ENCODE measurements at regions not wholly inside any gene's neighbourhood (a gene's known extent, or its start where the extent isn't known, plus 50 kb on each side); places are given as distances from the start of the nearest gene placed in this dataset.
"Not testable (repeated sequence)": the region's sequence is repeated elsewhere in the genome, so short reads cannot be mapped to it uniquely, and the experiment has no call there.

DNA sequence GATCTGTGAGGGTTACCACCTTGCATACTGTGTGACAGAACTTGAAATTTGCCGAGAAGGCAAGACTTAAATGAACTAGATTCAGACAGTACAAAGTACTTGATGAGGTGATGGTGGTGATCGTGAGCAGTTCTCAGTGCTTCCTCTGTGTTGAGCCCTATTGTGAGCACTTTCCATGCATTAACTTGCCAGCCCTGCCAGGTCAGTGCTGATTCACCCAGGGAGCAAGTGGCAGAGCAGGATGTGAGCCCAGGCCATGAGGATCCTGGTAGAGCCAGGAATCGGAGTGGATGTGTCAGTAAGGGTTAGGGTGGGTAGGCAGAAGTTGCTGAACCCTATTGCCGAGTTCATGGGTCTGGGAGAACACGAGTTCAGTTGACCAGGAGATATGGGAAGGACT is 4545.7 kb upstream of the TPTE start:
- H4K20me1 ChIP-seq (ENCODE audit: insufficient read depth, low read length); H3K27me3 ChIP-seq (ENCODE audit: low read depth, low read length); H3K27ac ChIP-seq (ENCODE audit: low read length); H3K36me3 ChIP-seq (replicated peaks; ENCODE audit: low read depth, low read length); H3K79me2 ChIP-seq (ENCODE audit: low read length); H3K4me1 ChIP-seq (ENCODE audit: low read length); H3K9me3 ChIP-seq (ENCODE audit: insufficient read depth, low read length); H3K4me2 ChIP-seq (ENCODE audit: low read length); H2AFZ ChIP-seq (ENCODE audit: low read depth, low read length); H3K9ac ChIP-seq (ENCODE audit: low read length); H3K4me3 ChIP-seq (ENCODE audit: low read length): not testable (repeated sequence)

DNA sequence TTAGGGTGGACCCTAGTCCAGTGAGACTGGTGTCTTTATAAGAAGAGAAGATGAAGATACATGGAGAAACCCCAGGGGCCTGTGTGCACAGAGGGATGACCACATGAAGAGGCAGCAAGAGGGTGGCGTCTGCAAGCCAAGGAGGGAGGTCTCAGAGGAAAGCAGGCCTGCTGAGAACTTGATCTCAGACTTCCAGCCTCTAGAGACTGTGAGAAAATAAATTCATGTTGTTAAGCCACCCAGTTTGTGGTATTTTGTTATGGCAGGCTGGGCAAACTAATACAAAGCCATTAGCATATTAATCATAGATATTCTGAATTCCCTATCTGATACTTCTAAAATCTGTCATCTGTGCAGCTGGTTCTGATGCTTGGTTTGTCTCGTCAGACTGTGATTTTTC is 4523.8 kb upstream of the TPTE start:
- not testable (repeated sequence) for H3K36me3 ChIP-seq (replicated peaks; ENCODE audit: low read depth, low read length); H3K4me3 ChIP-seq (ENCODE audit: low read length); H3K9ac ChIP-seq (ENCODE audit: low read length); H3K4me1 ChIP-seq (ENCODE audit: low read length); H4K20me1 ChIP-seq (ENCODE audit: insufficient read depth, low read length); H2AFZ ChIP-seq (ENCODE audit: low read depth, low read length); H3K4me2 ChIP-seq (ENCODE audit: low read length); H3K9me3 ChIP-seq (ENCODE audit: insufficient read depth, low read length); H3K27me3 ChIP-seq (ENCODE audit: low read depth, low read length); H3K27ac ChIP-seq (ENCODE audit: low read length); H3K79me2 ChIP-seq (ENCODE audit: low read length)

DNA sequence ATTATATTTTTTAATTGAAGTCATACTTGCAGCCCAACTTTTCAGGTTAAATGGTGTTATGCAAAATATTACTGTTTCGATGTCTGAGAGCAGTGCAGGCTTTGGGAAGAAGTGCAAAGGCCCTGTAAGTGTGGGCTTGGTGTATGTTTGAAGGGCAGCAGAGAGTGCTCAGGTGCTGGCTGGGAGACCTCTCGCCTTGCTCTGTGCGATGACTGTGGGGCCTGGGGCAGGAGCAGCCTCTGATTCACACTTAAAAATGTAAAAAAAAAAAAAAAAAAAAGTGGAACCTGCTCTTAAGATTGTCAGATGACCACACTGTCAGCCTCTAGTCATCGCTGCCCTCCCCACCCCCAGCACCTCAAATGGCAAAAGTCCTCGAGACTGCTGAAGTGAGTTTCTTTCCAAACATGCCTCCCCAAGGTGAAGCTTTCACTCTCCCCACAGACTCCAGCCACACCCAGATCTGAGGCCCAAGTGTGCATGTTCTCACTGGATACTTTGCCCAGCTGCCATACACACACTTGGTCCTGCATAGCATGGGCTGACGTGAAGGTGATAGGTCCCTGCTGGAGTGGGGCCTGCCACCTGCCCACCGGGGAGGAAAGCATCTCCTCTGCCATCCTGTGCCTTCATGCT is 4505.8 kb upstream of the TPTE start:
- not testable (repeated sequence) for H3K79me2 ChIP-seq (ENCODE audit: low read length); H2AFZ ChIP-seq (ENCODE audit: low read depth, low read length); H3K36me3 ChIP-seq (replicated peaks; ENCODE audit: low read depth, low read length); H3K4me1 ChIP-seq (ENCODE audit: low read length); H3K9ac ChIP-seq (ENCODE audit: low read length); H3K27me3 ChIP-seq (ENCODE audit: low read depth, low read length); H3K9me3 ChIP-seq (ENCODE audit: insufficient read depth, low read length); H4K20me1 ChIP-seq (ENCODE audit: insufficient read depth, low read length); H3K27ac ChIP-seq (ENCODE audit: low read length); H3K4me2 ChIP-seq (ENCODE audit: low read length); H3K4me3 ChIP-seq (ENCODE audit: low read length)

DNA sequence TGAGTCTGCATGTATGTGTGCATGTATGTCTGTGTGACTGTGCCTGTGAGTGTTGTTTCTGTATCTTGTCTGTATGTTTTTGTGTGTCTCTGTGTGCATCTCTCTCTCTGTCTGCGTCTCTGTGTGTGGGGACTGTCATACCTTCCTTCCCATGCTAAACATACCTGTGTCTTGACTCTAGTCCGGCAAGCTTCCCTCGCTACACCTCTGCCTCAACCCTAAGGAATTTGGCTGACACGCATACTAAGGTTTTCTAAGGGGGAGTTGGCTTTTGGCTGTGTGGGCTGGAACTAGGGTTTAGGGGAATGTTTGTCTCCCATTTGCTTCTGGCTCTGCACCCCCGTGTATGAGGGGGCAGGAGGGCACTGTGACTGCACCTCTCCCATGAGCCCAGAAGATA is 4500.9 kb upstream of the TPTE start:
- not testable (repeated sequence) for H3K36me3 ChIP-seq (replicated peaks; ENCODE audit: low read depth, low read length)

DNA sequence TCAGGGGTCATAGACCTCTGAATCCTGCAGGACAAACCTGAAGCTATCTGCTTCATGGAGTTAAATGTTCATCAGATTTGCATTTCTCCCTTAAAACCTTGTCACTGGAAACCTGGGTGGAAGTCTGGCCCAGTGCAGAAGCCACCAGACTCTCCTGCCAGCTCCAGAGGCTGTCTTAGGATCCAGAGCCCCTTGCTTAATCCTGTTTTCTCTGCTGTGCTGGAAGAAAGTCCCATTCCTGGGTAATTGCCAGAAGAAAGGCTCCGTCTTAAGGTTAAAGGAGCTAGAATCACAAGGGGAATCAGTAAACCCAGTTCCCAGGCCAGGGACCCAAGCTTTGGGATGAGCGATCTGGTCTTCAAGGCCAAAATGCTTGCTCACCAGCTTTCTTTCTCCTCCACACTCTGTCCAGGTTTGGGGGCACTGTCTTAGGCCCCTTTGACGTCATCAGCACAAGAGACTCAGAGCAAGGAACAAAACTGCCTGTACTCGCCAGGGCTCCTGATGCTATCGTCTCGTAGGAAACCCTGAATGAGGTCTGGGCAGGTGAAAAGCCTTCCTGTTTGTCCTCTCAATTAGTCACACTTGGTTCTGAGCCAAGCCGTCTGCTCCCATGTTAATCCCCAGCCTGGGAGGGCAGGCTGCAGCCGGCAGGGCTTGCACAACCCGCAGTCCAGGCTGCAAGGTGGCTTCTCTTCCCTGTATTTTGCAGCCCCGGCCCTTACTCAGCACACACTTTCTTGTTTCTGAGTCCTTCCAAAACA is 4500.2 kb upstream of the TPTE start:
- not testable (repeated sequence) for H2AFZ ChIP-seq (ENCODE audit: low read depth, low read length); H3K4me1 ChIP-seq (ENCODE audit: low read length); H3K27me3 ChIP-seq (ENCODE audit: low read depth, low read length); H4K20me1 ChIP-seq (ENCODE audit: insufficient read depth, low read length); H3K36me3 ChIP-seq (replicated peaks; ENCODE audit: low read depth, low read length); H3K27ac ChIP-seq (ENCODE audit: low read length); H3K79me2 ChIP-seq (ENCODE audit: low read length); H3K4me2 ChIP-seq (ENCODE audit: low read length); H3K9me3 ChIP-seq (ENCODE audit: insufficient read depth, low read length); H3K4me3 ChIP-seq (ENCODE audit: low read length); H3K9ac ChIP-seq (ENCODE audit: low read length)

More for the DNA sequence above, 4500.9 kb upstream of the TPTE start:
- H3K4me2 ChIP-seq (ENCODE audit: low read length); H3K27ac ChIP-seq (ENCODE audit: low read length); H3K4me1 ChIP-seq (ENCODE audit: low read length); H3K27me3 ChIP-seq (ENCODE audit: low read depth, low read length); H3K9me3 ChIP-seq (ENCODE audit: insufficient read depth, low read length); H3K4me3 ChIP-seq (ENCODE audit: low read length); H3K9ac ChIP-seq (ENCODE audit: low read length); H3K79me2 ChIP-seq (ENCODE audit: low read length); H4K20me1 ChIP-seq (ENCODE audit: insufficient read depth, low read length); H2AFZ ChIP-seq (ENCODE audit: low read depth, low read length): not testable (repeated sequence)

DNA sequence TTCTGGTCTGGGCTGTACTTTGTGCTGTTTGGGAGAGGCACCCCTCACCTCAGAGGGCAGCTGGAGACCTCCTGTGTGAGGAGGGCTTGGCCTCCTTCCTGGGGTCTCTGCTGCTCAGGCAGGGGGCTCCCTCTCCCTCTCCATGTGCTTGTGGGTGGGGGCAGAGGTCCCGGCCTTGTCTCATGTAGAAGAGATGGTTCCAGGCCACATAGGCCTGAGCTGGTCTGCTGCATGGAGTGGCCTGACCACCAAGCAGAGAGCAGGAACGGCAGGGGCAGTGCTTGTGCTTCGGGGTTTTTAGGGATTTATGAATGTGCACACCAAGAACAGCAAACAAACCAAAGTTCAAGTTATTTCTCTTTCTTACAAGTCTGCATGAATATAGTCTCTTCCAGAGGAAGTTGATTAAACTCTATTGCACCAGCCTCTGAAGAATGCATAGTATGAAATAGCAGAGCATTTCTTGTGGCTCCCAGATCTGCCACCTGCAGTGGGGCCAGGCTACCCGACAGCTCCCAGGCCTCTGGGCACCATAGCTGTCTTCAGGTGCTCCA is 4499.6 kb upstream of the TPTE start:
- not testable (repeated sequence) for H4K20me1 ChIP-seq (ENCODE audit: insufficient read depth, low read length)

DNA sequence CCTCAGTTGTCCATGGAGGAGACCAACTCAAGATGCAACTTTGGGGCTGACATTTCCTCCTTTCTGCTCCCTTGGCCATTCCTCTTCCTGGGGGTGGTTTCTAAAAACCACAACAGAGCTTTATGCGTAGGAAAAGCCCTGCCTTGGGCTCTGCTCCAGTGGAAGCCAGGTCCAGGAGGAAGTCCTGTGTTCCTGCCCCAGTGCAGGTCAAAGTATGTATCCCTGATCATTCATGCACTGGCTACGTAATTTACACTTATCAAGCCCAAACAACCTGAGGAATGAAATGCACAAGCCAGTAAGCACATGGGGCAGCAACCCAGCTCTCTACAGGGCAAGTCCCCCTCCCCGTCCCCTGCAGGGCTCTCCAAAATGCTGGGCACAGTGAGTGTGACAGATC is 4498.1 kb upstream of the TPTE start:
- H2AFZ ChIP-seq (ENCODE audit: low read depth, low read length); H3K4me1 ChIP-seq (ENCODE audit: low read length); H3K27ac ChIP-seq (ENCODE audit: low read length); H3K4me3 ChIP-seq (ENCODE audit: low read length); H3K4me2 ChIP-seq (ENCODE audit: low read length); H3K27me3 ChIP-seq (ENCODE audit: low read depth, low read length); H4K20me1 ChIP-seq (ENCODE audit: insufficient read depth, low read length); H3K79me2 ChIP-seq (ENCODE audit: low read length); H3K36me3 ChIP-seq (replicated peaks; ENCODE audit: low read depth, low read length); H3K9ac ChIP-seq (ENCODE audit: low read length); H3K9me3 ChIP-seq (ENCODE audit: insufficient read depth, low read length): not testable (repeated sequence)

More for the DNA sequence above, 4499.6 kb upstream of the TPTE start:
- not testable (repeated sequence) for H3K9me3 ChIP-seq (ENCODE audit: insufficient read depth, low read length); H3K36me3 ChIP-seq (replicated peaks; ENCODE audit: low read depth, low read length); H2AFZ ChIP-seq (ENCODE audit: low read depth, low read length); H3K27ac ChIP-seq (ENCODE audit: low read length); H3K79me2 ChIP-seq (ENCODE audit: low read length); H3K27me3 ChIP-seq (ENCODE audit: low read depth, low read length); H3K4me1 ChIP-seq (ENCODE audit: low read length); H3K4me3 ChIP-seq (ENCODE audit: low read length); H3K4me2 ChIP-seq (ENCODE audit: low read length); H3K9ac ChIP-seq (ENCODE audit: low read length)

DNA sequence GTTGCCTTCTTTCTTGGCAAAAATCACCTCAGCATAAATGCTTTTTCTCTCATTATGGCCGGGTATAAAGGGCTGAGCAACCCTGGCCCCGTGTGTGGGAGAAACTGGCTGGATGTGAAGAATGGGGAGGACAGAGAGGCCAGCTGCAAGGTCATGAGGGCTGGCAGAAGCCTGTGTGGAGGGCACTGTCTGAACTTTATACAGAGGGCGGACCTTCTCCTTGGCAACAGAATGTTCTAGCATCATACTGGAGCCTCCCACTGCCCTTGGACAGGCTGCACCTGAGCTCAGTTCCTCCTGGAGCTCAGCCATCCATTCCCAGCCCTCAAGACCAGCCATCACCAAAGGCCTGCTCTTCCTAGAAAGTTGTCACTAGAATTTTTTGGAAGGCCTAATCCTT is 4496.2 kb upstream of the TPTE start:
- not testable (repeated sequence) for H4K20me1 ChIP-seq (ENCODE audit: insufficient read depth, low read length); H3K4me1 ChIP-seq (ENCODE audit: low read length); H3K36me3 ChIP-seq (replicated peaks; ENCODE audit: low read depth, low read length); H3K4me2 ChIP-seq (ENCODE audit: low read length); H3K9ac ChIP-seq (ENCODE audit: low read length); H3K79me2 ChIP-seq (ENCODE audit: low read length); H3K9me3 ChIP-seq (ENCODE audit: insufficient read depth, low read length); H3K27ac ChIP-seq (ENCODE audit: low read length); H3K27me3 ChIP-seq (ENCODE audit: low read depth, low read length); H3K4me3 ChIP-seq (ENCODE audit: low read length); H2AFZ ChIP-seq (ENCODE audit: low read depth, low read length)

DNA sequence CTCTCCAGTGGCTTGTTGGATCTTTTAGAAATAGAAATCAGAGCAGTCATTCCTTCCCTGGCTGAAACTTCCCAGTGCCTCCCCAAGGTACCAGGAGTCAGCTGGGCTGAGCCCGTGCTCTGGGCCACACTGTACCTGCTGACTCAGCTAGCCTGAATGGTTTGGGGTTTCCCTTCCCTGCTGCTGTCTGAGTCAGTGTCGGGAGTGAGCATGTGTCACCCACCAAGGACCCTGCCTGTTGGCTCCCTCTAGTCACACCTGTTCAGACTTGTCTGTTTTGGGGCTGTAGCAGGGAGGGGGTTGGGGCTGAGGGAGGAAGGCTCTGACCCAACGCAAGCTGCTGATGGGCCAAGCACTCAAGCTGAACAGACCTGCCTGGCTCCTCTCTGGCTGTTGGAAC is 4493.9 kb upstream of the TPTE start:
- not testable (repeated sequence) for H3K27me3 ChIP-seq (ENCODE audit: low read depth, low read length); H2AFZ ChIP-seq (ENCODE audit: low read depth, low read length); H3K4me1 ChIP-seq (ENCODE audit: low read length); H3K79me2 ChIP-seq (ENCODE audit: low read length); H3K9me3 ChIP-seq (ENCODE audit: insufficient read depth, low read length); H3K4me3 ChIP-seq (ENCODE audit: low read length); H3K9ac ChIP-seq (ENCODE audit: low read length); H3K4me2 ChIP-seq (ENCODE audit: low read length); H3K27ac ChIP-seq (ENCODE audit: low read length); H4K20me1 ChIP-seq (ENCODE audit: insufficient read depth, low read length); H3K36me3 ChIP-seq (replicated peaks; ENCODE audit: low read depth, low read length)

Data from OCI-LY3 (cell line).